ENCODE measurements at regions not wholly inside any gene's neighbourhood (a gene's known extent, or its start where the extent isn't known, plus 50 kb on each side); places are given as distances from the start of the nearest gene placed in this dataset.

DNA sequence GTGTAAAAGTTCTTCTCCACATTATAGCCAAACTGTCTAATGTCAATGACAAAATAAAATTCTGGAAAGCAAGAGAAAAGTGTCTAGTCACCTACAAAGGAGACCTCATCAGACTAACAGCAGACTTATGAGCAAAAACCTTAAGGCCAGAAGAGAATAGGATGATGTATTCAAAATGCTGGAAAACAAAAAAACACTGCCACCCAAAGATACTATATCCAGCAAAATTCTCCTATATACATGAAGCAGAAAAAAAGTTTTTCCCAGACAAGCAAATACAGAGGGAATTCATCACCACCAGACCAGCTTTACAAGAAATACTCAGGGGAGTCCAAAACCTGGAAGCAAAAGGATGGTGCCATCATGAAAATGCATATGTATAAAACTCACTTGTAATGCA is 755.6 kb upstream of the CITED2 start:
- TF ChIP-seq, protein P1, sequence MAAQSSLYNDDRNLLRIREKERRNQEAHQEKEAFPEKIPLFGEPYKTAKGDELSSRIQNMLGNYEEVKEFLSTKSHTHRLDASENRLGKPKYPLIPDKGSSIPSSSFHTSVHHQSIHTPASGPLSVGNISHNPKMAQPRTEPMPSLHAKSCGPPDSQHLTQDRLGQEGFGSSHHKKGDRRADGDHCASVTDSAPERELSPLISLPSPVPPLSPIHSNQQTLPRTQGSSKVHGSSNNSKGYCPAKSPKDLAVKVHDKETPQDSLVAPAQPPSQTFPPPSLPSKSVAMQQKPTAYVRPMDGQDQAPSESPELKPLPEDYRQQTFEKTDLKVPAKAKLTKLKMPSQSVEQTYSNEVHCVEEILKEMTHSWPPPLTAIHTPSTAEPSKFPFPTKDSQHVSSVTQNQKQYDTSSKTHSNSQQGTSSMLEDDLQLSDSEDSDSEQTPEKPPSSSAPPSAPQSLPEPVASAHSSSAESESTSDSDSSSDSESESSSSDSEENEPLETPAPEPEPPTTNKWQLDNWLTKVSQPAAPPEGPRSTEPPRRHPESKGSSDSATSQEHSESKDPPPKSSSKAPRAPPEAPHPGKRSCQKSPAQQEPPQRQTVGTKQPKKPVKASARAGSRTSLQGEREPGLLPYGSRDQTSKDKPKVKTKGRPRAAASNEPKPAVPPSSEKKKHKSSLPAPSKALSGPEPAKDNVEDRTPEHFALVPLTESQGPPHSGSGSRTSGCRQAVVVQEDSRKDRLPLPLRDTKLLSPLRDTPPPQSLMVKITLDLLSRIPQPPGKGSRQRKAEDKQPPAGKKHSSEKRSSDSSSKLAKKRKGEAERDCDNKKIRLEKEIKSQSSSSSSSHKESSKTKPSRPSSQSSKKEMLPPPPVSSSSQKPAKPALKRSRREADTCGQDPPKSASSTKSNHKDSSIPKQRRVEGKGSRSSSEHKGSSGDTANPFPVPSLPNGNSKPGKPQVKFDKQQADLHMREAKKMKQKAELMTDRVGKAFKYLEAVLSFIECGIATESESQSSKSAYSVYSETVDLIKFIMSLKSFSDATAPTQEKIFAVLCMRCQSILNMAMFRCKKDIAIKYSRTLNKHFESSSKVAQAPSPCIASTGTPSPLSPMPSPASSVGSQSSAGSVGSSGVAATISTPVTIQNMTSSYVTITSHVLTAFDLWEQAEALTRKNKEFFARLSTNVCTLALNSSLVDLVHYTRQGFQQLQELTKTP (IDR thresholded peaks at IDR 0.05; ENCODE audit: low read depth in 1 of 2, partially characterized antibody in 2 of 2), result no peak
- TF ChIP-seq MYC (IDR thresholded peaks at IDR 0.05; ENCODE audit: low read depth, low read length) (no peak), MYC (CRISPR knock-in tag; IDR thresholded peaks at IDR 0.05; ENCODE audit: borderline replicate concordance, low read depth) (no peak), FOXM1 (IDR thresholded peaks at IDR 0.05; ENCODE audit: low read depth) (no peak), FOXM1 (CRISPR knock-in tag; IDR thresholded peaks at IDR 0.05; ENCODE audit: low read depth) (no peak), NFE2 (IDR thresholded peaks at IDR 0.05; ENCODE audit: low read depth) (0 out of 2 replicates have a peak, but pooled peaks have one; percentile 20), BMI1 (IDR thresholded peaks at IDR 0.05; ENCODE audit: low read length) (no peak)

Data from K562 (cell line).